KMS-11 (cell line): ENCODE measurements at regions not wholly inside any gene's neighbourhood (a gene's known extent, or its start where the extent isn't known, plus 50 kb on each side); places are given as distances from the start of the nearest gene placed in this dataset.

Experiments
- H2AFZ ChIP-seq: fragments of 200-600 bp; sonication (generic); 2 replicates; pipeline ENCODE4 v1.6.1; 2016; ENCODE audit warnings: antibody characterized with exemption, mixed run types, low read depth
- H3K27ac ChIP-seq: fragments of 200-600 bp; sonication (generic); 2 replicates; pipeline ENCODE4 v1.6.1; 2016; ENCODE audit warnings: mild to moderate bottlenecking, mixed run types
- H3K27me3 ChIP-seq: fragments of 200-600 bp; sonication (generic); 2 replicates; pipeline ENCODE4 v1.6.1; 2017; ENCODE audit warnings: mild to moderate bottlenecking, low read depth, mixed run types, moderate library complexity; ENCODE audit not compliant: insufficient read depth
- H3K36me3 ChIP-seq: fragments of 200-600 bp; sonication (generic); 2 replicates; pipeline ENCODE4 v1.6.1; 2017; ENCODE audit warnings: mild to moderate bottlenecking, mixed run types; ENCODE audit not compliant: insufficient read depth
- H3K4me1 ChIP-seq: fragments of 200-600 bp; sonication (generic); 2 replicates; pipeline ENCODE4 v1.6.1; 2016; ENCODE audit warnings: mild to moderate bottlenecking, low read depth, mixed run types; ENCODE audit not compliant: poor library complexity, severe bottlenecking
- H3K4me2 ChIP-seq: fragments of 200-600 bp; sonication (generic); 2 replicates; pipeline ENCODE4 v1.7.0; 2016; ENCODE audit warnings: mild to moderate bottlenecking, mixed run types
- H3K4me3 ChIP-seq: fragments of 200-600 bp; sonication (generic); IDR thresholded peaks from 2 replicates; pipeline ENCODE4 v1.6.1; 2017; ENCODE audit warnings: low read depth, low read length, mixed read lengths; ENCODE audit not compliant: insufficient read depth
- H3K79me2 ChIP-seq: fragments of 200-600 bp; sonication (generic); 2 replicates; pipeline ENCODE4 v1.6.1; 2016; ENCODE audit warnings: low read depth, mixed run types; ENCODE audit not compliant: insufficient read depth
- H3K9ac ChIP-seq: fragments of 200-600 bp; sonication (generic); 2 replicates; pipeline ENCODE4 v1.6.1; 2016; ENCODE audit warnings: mild to moderate bottlenecking, mixed run types
- H4K20me1 ChIP-seq: fragments of 200-600 bp; sonication (generic); 2 replicates; pipeline ENCODE4 v1.6.1; 2016; ENCODE audit warnings: mild to moderate bottlenecking, mixed run types; ENCODE audit not compliant: insufficient read depth
- CTCF ChIP-seq: fragments of 200-600 bp; sonication (generic); conservative IDR thresholded peaks from 2 replicates; pipeline ENCODE4 v1.6.1; 2017; ENCODE audit warnings: low read depth, mild to moderate bottlenecking, antibody characterized with exemption, low read length, moderate library complexity, mixed read lengths

DNA sequence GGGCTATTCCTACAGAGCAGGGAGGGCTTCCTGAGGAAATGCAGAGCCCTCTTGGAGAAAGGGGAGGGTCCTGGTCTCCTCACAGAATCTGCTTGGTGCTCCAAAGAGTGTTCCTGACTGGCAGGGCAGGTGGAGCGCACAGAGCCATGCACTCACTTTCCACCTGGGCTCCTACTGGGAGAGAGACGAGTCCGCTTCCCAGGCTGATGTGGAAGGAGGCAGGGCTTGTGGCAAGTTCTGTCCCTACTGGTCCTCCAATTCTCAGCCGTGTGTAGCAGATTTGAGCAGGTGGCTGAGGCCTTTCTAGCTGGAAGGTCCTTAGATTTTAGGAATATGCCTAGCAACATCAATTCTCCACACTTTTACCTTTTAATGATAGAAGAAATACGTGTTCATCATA, 111.5 kb upstream of the MKI67 start:
- Histone ChIP-seq H3K79me2 (no peaks in the 10 kb centered on the region), H3K27ac (no peak overlapping the region), H3K4me1 (no peaks in the 10 kb centered on the region), H2AFZ (no peak overlapping the region), H3K36me3 (no peaks in the 10 kb centered on the region), H3K27me3 (no peaks in the 10 kb centered on the region), H3K4me3 (no peak overlapping the region), H4K20me1 (no peaks in the 10 kb centered on the region), H3K9ac (no peak overlapping the region), H3K4me2 (no peak overlapping the region)
- no peak for TF ChIP-seq CTCF

DNA sequence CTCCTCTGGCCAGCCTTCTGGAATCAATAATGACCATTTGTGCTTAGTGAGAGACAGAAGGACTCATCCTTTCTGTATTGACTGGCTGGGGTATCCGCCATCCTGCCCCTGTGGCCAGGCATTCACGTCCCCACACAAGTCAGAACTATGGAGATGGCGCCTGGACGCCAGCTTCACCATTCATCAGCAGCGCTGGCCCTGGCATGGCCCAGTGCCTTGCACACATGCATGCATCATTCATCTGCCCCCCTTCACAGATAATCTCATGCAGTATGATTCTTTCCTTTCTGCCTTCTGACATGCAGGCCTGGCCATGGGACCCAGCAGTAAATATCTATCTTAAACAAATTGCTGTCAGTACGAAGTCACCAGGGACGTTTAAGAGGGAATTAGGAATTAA, 114.8 kb upstream of the MKI67 start:
- Histone ChIP-seq H3K27me3 (no peaks in the 10 kb centered on the region), H3K4me3 (no peak overlapping the region), H3K79me2 (no peaks in the 10 kb centered on the region), H3K4me2 (no peak overlapping the region), H3K4me1 (no peaks in the 10 kb centered on the region), H3K9ac (no peak overlapping the region), H2AFZ (no peak overlapping the region), H3K27ac (no peak overlapping the region), H4K20me1 (no peaks in the 10 kb centered on the region), H3K36me3 (no peaks in the 10 kb centered on the region)
- TF ChIP-seq CTCF, result no peak

- no peaks in the 10 kb centered on the region for H3K36me3 ChIP-seq
Measured at GRCh38 chr10:128242641-128243040, 116.4 kb upstream of the MKI67 start.

DNA sequence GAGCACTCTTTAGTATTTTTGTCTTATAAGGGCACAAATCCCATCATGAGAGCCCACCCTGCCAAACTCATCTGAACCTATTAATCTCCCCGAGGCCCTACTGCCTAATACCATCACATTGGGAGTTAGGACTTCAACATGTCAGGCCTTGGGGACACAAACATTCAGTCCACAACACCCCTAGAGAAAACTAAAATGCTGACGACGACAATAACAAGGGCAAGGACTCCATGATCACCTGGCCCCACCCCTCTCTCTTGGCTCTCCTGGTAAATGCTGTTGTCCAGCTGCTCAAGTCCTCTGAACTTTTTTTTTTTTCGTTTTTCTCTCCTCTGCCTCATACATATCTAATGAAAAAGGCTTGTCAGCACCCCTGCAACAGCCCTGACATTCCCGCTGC, 118.8 kb upstream of the MKI67 start:
- TF ChIP-seq CTCF, result no peak

More at GRCh38 chr10:128242641-128243040, 116.4 kb upstream of the MKI67 start:
- H3K9ac ChIP-seq, result no peak overlapping the region
- no peak overlapping the region for H3K27ac ChIP-seq
- no peaks in the 10 kb centered on the region for H3K4me1 ChIP-seq
- TF ChIP-seq CTCF, result no peak
- no peaks in the 10 kb centered on the region for H4K20me1 ChIP-seq
- H3K79me2 ChIP-seq, result no peaks in the 10 kb centered on the region
- H3K4me2 ChIP-seq, result no peak overlapping the region
- no peaks in the 10 kb centered on the region for H3K27me3 ChIP-seq
- H2AFZ ChIP-seq, result no peak overlapping the region
- H3K4me3 ChIP-seq, result no peak overlapping the region

More for the DNA sequence above, 118.8 kb upstream of the MKI67 start:
- no peaks in the 10 kb centered on the region for H3K27me3 ChIP-seq
- no peak overlapping the region for H3K27ac ChIP-seq
- no peak overlapping the region for H3K9ac ChIP-seq
- no peak overlapping the region for H3K4me2 ChIP-seq
- H4K20me1 ChIP-seq, result no peaks in the 10 kb centered on the region
- H3K4me1 ChIP-seq, result no peaks in the 10 kb centered on the region
- no peak overlapping the region for H2AFZ ChIP-seq
- no peak overlapping the region for H3K4me3 ChIP-seq
- H3K79me2 ChIP-seq, result no peaks in the 10 kb centered on the region
- H3K36me3 ChIP-seq, result no peaks in the 10 kb centered on the region
